ENCODE measurements at regions not wholly inside any gene's neighbourhood (a gene's known extent, or its start where the extent isn't known, plus 50 kb on each side); places are given as distances from the start of the nearest gene placed in this dataset.

DNA sequence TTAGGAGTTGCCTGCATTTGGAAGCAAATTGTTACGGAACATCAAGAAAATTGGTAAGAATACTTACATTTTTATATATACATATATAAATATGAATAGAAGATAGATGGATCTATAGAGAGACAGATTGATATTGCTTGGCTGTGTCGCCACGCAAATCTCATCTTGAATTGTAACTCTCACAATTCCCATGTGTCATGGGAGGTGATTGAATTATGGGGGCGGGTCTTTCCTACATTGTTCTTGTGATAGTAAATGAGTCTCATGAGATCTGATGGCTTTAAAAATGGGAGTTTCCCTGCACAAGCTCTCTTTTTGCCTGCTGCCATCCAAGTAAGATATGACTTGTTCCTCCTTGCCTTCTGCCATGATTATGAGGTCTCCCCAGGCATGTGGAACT is 180.8 kb upstream of the HEY2 start:
- H3K18ac ChIP-seq (ENCODE audit: insufficient read length, low read depth, low read length), result no peak overlapping the region
- no peak overlapping the region for H3K27ac ChIP-seq (ENCODE audit: insufficient read length, low read depth, low read length)
- no peaks in the 10 kb centered on the region for H3K79me2 ChIP-seq (ENCODE audit: insufficient read depth, low read length)
- H2AK5ac ChIP-seq (ENCODE audit: insufficient read length, low read length), result no peak overlapping the region
- no peak overlapping the region for H2BK5ac ChIP-seq (ENCODE audit: insufficient read length, low read length)
- H3K9me3 ChIP-seq (ENCODE audit: control insufficient read depth, low read depth, low read length), result no peaks in the 10 kb centered on the region
- H3K23me2 ChIP-seq (ENCODE audit: insufficient read length, low read depth, low read length, poor library complexity, severe bottlenecking), result no peaks in the 10 kb centered on the region
- H3K14ac ChIP-seq (ENCODE audit: insufficient read depth, low read length), result no peak overlapping the region
- H3K27me3 ChIP-seq (ENCODE audit: insufficient read depth, low read length), result no peaks in the 10 kb centered on the region
- H3K56ac ChIP-seq (ENCODE audit: insufficient read length, low read depth, low read length), result no peak overlapping the region
- no peak overlapping the region for H2BK15ac ChIP-seq (ENCODE audit: low read depth, low read length)
- Mint-ChIP-seq H3K27me3 (ENCODE audit: low read depth) (peaks cover 4% of the 10 kb centered on the region; the same call in 1 of the 2 replicates), H3K4me1 (peaks cover 10 to 12% of the 10 kb centered on the region in 2 experiments), H3K27ac (no peak overlapping the region), H3K4me3 (no peak overlapping the region), H3K36me3 (ENCODE audit: insufficient read depth in 1 of 3, low read depth in 3 of 3) (no peaks in the 10 kb centered on the region), H3K9me3 (no peaks in the 10 kb centered on the region)
- H3K9ac ChIP-seq (ENCODE audit: extremely low read depth, insufficient read length, low read length), result no peak overlapping the region
- H4K8ac ChIP-seq (replicated peaks; ENCODE audit: insufficient read length, low read depth, low read length), result no peak overlapping the region
- H2BK12ac ChIP-seq (ENCODE audit: insufficient read length, low read depth, low read length), result no peak overlapping the region
- no peak for DNase-seq
- H3K79me1 ChIP-seq (ENCODE audit: insufficient read depth, low read depth, low read length, poor library complexity, severe bottlenecking), result no peaks in the 10 kb centered on the region
- TF ChIP-seq, protein P1, sequence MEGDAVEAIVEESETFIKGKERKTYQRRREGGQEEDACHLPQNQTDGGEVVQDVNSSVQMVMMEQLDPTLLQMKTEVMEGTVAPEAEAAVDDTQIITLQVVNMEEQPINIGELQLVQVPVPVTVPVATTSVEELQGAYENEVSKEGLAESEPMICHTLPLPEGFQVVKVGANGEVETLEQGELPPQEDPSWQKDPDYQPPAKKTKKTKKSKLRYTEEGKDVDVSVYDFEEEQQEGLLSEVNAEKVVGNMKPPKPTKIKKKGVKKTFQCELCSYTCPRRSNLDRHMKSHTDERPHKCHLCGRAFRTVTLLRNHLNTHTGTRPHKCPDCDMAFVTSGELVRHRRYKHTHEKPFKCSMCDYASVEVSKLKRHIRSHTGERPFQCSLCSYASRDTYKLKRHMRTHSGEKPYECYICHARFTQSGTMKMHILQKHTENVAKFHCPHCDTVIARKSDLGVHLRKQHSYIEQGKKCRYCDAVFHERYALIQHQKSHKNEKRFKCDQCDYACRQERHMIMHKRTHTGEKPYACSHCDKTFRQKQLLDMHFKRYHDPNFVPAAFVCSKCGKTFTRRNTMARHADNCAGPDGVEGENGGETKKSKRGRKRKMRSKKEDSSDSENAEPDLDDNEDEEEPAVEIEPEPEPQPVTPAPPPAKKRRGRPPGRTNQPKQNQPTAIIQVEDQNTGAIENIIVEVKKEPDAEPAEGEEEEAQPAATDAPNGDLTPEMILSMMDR (conservative IDR thresholded peaks at IDR 0.05), result no peak
- H3K4me1 ChIP-seq (ENCODE audit: insufficient read depth, low read length), result no peaks in the 10 kb centered on the region
- no peak overlapping the region for H2AFZ ChIP-seq (ENCODE audit: low read length)
- no peaks in the 10 kb centered on the region for H4K20me1 ChIP-seq (ENCODE audit: control insufficient read depth, insufficient read depth, insufficient read length)
- H4K91ac ChIP-seq (ENCODE audit: insufficient read length, low read depth, low read length), result no peak overlapping the region
- no peak overlapping the region for H3K4ac ChIP-seq (ENCODE audit: low read depth, low read length)
- no peak overlapping the region for H3K23ac ChIP-seq (ENCODE audit: insufficient read length, low read depth, low read length)
- no peak overlapping the region for H2BK120ac ChIP-seq (ENCODE audit: low read depth, low read length, poor library complexity, severe bottlenecking)
- H3K4me2 ChIP-seq (ENCODE audit: insufficient read depth, insufficient read length, low read length), result no peak overlapping the region
- H3T11ph ChIP-seq (ENCODE audit: low read length), result no peak overlapping the region
- H4K5ac ChIP-seq (ENCODE audit: insufficient read length, low read depth, low read length), result no peak overlapping the region
- WGBS (ENCODE audit: extremely low coverage, insufficient read length, low lambda C conversion rate), result no CpG with 5 or more reads among the region's 4 CpGs
- H2BK20ac ChIP-seq (ENCODE audit: low read depth, low read length, poor library complexity, severe bottlenecking), result no peak overlapping the region
